Occipital lobe (tissue), 1 donor: ENCODE measurements at regions not wholly inside any gene's neighbourhood (a gene's known extent, or its start where the extent isn't known, plus 50 kb on each side); places are given as distances from the start of the nearest gene placed in this dataset.
A peak's percentile ranks its signal among the peaks of the same experiment; 100 is the strongest.
"Not testable (repeated sequence)": the region's sequence is repeated elsewhere in the genome, so short reads cannot be mapped to it uniquely, and the experiment has no call there.

Experiments
- DNase-seq: peaks from one replicate; lab custom pipeline; 2025; lab: John Stamatoyannopoulos, UW

DNA sequence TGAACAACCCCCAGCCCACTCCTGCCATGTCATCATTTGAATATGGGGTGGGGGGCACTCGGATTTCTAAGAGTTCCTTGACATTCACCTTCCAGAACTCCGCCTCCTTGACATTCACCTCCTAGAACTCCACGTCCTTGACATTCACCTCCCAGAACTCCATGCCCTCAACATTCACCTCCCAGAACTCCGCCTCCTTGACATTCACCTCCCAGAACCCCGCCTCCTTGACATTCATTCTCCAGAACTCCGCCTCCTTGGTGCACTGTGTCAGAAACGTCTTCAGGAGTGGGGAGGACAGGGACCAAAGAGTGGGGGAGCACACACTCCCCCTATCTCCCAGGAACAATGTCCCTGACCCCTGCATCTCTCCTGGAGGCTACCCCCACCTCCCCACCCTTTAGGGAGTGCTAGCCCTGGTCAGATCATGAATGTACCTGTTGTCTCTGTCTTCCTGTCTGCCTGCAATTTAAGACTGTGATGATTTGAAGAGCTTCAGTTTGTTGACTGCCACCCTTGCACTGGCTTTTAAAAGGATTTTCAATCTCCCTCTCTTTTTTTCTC lies 110.1 kb downstream of the NPTX2 start:
- no peak for DNase-seq

- no peak for DNase-seq
These were observed 111.5 kb downstream of the NPTX2 start for GRCh38 chr7:98728555-98728954.

DNA sequence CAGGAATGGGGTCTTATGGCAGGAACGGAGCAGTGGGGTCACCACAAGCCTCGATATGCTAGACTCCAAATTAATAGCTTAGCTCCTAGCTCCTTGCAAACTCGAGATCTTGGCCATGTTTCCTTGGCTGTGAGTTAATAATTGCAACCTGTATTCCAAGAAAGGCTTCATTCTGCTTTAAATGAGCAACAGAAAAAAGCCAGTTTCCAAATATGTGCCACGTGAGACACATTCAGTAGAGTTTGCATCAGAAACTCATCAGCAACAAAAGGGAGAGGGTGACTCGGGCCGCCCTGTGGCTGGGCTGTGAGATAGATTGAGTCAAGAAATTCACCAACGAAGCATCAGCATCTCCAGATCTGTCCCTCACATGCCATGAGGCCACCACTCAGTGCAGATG lies 112.0 kb downstream of the NPTX2 start:
- no peak for DNase-seq

GRCh38 chr7:98730326-98730725 lies 113.2 kb downstream of the NPTX2 start:
- no peak for DNase-seq

DNA sequence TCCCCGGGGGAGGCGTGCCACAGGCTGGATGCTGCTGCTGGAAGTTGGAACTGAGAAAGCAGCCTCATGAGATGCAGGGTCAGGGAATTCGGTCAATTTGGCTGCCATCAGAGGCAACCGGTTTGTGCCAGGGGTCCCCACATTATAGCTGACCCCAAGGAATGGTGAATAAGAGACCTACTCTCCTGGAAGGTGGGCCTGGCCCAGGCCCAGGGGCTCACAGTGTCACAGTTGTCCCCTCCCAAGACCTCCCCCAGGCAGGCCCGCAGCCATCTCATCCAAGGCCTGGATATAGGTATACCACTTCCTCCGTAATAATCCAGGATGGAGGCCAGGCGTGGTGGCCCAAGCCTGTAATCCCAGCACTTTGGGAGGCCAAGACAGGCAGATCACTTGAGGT lies 114.6 kb downstream of the NPTX2 start:
- no peak for DNase-seq

DNA sequence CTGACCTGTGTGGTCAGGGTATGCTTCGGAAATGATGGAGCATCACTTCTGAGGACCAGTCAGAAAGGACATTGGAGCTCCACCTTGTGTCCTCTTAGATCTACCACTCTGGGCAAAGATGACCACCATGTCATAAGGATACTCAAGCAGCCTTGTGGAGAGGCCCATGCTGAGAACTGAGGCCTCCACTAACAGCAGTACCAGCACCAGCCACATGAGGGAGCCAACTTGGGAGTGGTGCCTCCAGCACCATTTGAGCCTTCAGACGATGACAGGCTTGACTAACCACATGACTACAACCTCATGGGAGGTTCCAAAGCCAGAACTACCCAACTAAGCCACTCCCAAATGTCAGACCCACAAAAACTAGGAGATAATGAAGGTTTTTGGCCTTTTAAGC lies 116.0 kb downstream of the NPTX2 start:
- DNase-seq, result no peak

GRCh38 chr7:98735801-98736200 lies 118.7 kb downstream of the NPTX2 start:
- DNase-seq, result no peak

- DNase-seq, result not testable (repeated sequence)
These were observed 119.4 kb downstream of the NPTX2 start for GRCh38 chr7:98736461-98736860.

- no peak for DNase-seq
These were observed 120.1 kb downstream of the NPTX2 start for GRCh38 chr7:98737176-98737575.

DNA sequence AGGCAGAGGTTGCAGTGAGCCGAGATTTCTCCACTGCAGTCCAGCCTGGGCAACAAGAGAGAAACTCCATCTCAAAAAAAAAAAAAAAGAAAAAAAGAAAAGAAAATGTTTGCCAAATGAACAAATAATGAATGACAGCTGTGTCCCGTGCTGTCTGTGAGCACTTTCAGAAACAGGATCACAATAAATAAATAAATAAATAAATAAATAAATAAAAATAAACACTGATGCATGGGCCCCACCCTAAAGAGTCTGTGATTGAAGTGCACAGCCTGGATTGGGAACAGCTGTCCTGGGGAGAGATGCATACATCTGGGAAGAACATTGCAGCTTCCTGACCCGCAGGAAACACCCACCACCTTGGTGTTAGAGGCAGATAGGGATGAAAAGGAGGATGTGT lies 123.6 kb downstream of the NPTX2 start:
- no peak for DNase-seq

DNA sequence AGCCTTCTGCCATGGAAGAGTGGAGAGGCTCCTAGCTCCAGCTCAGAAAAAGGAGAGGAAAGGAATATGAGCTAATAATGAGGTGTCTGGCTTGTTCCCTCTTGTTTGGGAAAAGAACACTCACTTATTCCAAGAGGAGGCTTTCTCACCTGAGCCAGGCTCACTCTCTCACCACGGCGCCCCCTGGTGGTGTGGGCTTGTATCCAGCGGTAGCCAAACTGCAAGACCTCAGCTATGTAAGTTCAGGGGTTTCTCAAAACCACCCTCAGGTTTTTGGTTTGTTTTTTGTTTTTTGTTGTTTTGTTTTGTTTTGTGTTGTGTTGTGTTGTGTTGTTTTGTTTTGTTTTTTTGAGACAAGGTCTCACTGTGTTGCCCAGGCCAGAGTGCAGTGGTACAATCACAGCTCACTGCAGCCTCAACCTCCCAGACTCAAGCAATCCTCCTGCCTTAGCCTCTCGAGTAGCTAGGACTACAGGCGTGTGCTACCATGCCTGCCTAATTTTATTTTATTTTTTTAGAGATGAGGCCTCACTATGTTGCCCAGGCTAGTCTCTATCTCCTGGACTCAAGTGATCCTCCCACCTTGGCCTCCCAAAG lies 124.0 kb downstream of the TMEM130 start:
- DNase-seq, result no peak

- DNase-seq, result no peak
These were observed 121.7 kb downstream of the TMEM130 start for GRCh38 chr7:98748090-98748489.

DNA sequence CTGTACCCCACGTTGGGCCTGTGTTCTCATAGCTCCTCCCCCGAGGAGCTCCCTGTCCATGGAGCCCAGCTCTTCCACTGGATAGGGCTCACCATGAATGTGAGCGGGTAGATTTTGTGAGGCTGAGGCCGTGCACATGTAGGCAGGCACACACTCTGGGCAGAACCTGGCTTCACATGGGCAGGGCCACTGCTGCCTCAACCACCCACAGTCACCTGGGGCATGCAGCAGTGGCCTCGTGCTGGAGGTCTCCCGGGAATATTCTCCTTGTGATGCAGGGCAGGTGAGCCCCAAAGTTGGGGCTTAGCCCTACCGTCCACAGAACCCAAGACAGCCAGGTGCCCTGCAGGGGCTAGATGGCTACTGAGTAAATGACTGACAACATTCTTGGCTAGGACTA lies 116.6 kb downstream of the TMEM130 start:
- DNase-seq, result no peak

- peak; percentile 19 for DNase-seq
These were observed 115.8 kb downstream of the TMEM130 start for GRCh38 chr7:98753989-98754479.

DNA sequence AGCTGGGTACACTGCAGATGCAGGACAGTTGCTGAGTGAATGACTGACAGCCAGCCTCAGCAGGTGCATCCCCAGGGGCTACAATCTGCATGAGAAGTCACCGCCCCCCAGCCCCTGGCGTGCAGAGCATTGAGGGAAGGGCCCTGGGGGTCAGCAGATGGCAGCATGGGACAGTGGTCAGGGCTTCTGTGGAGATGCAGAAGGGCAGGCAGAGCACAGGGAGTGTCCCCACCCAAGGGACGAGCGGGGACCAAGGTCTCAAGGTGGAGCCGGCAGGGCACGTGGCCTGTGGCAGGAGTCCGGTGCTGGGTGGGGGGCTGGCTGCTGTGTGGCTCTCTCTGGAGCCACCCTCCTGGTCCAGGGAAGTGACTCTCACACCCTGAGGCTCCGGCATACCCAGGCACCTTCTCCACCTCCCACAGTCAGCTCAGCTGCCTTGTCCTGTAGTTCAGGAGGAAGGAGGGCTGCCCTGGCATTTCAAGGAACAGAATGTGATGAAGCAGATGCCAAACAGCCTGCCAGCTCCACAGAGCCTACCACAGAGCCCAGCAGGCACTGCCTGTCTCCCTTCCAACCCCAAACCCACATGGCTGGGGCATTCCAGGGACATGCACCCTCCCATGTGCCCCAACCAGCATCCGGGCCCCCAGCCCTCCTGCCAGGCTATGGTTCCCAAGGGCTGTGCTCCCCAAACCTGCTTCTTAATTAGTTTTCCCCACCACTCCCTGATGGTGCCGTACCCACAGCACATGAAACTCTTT lies 114.5 kb downstream of the TMEM130 start:
- DNase-seq, result no peak

- no peak for DNase-seq
These were observed 111.7 kb downstream of the TMEM130 start for GRCh38 chr7:98758157-98758556.

GRCh38 chr7:98760201-98760651 lies 109.6 kb downstream of the TMEM130 start:
- DNase-seq, result no peak

DNA sequence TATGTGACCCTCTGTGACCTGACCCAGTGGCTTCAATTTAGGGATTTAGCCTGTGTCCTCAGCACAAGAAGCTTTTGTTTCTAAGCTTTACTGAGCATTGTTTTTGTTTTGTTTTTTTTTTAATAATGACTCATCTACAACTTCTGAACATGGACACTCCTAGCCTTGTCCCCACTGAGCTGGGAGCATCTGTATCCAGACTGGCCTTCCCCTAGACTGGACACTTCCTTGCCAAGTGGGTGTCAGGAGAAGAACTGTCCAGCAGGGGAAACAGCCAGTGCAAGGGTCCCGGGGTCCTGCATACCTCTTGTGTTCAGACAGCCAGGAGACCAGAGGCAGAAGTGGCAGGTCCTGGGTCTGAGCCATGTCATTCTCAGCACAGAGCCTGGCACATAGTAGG lies 108.6 kb downstream of the TMEM130 start:
- DNase-seq, result no peak

- no peak for DNase-seq
These were observed 107.2 kb downstream of the TMEM130 start for GRCh38 chr7:98762620-98763019.

- DNase-seq, result no peak
These were observed 106.4 kb downstream of the TMEM130 start for GRCh38 chr7:98763441-98763840.

DNA sequence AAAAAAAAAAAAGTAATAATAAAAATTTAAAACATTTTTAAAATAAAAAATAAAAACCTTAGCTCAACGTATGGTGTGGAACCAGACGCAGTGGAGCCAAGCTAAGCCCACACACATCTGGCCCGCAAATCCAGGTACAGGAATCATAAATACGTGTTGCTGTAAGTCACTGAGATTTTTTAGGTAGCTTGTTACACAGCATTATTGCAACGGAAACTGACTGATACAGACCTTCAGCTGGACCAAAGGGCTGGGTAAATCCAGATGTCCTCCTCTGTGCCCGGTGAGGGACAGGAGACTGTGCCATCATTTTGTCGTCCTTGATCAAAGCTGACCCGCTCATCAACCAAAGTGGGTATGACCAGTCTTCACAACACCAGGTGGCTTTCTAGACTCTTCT lies 104.9 kb downstream of the TMEM130 start:
- no peak for DNase-seq

- not testable (repeated sequence) for DNase-seq
These were observed 99.7 kb downstream of the TMEM130 start for GRCh38 chr7:98770085-98770484.

DNA sequence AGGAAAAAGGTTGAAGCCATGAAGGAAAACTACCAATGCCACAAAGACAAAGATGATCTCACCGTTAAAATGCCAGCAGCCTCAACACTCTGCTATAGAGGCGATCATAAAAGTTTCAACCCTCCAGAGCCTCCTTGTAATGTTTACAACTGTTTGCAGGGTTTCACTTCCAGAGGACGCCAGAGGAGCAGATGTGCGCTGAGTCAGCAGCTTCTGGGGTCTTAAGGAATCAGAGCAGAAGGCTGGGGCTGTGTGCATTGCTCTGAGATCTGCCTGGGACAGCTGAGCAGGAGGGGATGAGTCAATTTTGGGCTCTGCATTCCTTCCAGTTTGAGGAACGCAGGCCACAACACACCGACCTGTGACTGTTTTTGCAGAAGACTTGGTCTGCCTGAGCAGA lies 98.3 kb downstream of the TMEM130 start:
- peak; percentile 25 for DNase-seq
